Caco-2 (cell line): ENCODE measurements at regions not wholly inside any gene's neighbourhood (a gene's known extent, or its start where the extent isn't known, plus 50 kb on each side); places are given as distances from the start of the nearest gene placed in this dataset.

ENCODE experiments used
- BruUV-seq: library from RNA; stranded (reverse); fragments of 400-500 nt; replicated peaks from 2 replicates; lab custom pipeline; 2021; lab: Mats Ljungman, UMichigan
- CTCF ChIA-PET: fragments of 300-600 bp; sonication (Branson Sonifier 250); formaldehyde crosslinking; loops from one replicate; lab custom pipeline; 2022; ENCODE audit warnings: antibody characterized with exemption; lab: Charles Lee
- POLR2A ChIA-PET: fragments of 300-600 bp; sonication (Branson Sonifier 250); formaldehyde crosslinking; loops from one replicate; lab custom pipeline; 2022; ENCODE audit warnings: antibody characterized with exemption; lab: Charles Lee
- DNase-seq, 2 experiments: peaks; one replicate each; pipeline versions ENCODE4 v3.0.0 to v3.0.0-alpha.2; 2020 to 2022
- H3K27me3 ChIP-seq: replicated peaks from 2 replicates; pipeline ENCODE4 v1.6.0; 2011; ENCODE audit warnings: low read length; ENCODE audit not compliant: control insufficient read depth, insufficient read depth
- H3K36me3 ChIP-seq: 2 replicates; pipeline ENCODE4 v1.5.1; 2011; ENCODE audit warnings: low read length; ENCODE audit not compliant: control insufficient read depth, insufficient read depth
- H3K4me1 ChIP-seq: fragments of 250-450 bp; sonication (Bioruptor Pico); 2 replicates; pipeline ENCODE4 v1.5.1; 2020; ENCODE audit warnings: mild to moderate bottlenecking
- H3K4me3 ChIP-seq: 2 replicates; pipeline ENCODE4 v1.5.1; 2011; ENCODE audit warnings: low read depth, mild to moderate bottlenecking, control low read depth, low read length
- H3K9me3 ChIP-seq: fragments of 250-450 bp; sonication (Bioruptor Pico); 2 replicates; pipeline ENCODE4 v1.5.1; 2020; ENCODE audit warnings: mild to moderate bottlenecking, moderate library complexity
- H3K27ac Mint-ChIP-seq: one replicate; pipeline ENCODE4 v1.8.0; 2022; ENCODE audit warnings: mixed read lengths; ENCODE audit not compliant: unreplicated experiment
- H3K27me3 Mint-ChIP-seq: one replicate; pipeline ENCODE4 v1.8.0; 2022; ENCODE audit warnings: mixed read lengths; ENCODE audit not compliant: insufficient read depth, unreplicated experiment
- H3K36me3 Mint-ChIP-seq: one replicate; pipeline ENCODE4 v1.8.0; 2022; ENCODE audit warnings: mild to moderate bottlenecking, mixed read lengths; ENCODE audit not compliant: insufficient read depth, unreplicated experiment
- H3K4me1 Mint-ChIP-seq: one replicate; pipeline ENCODE4 v1.8.0; 2022; ENCODE audit warnings: low read depth, mixed read lengths; ENCODE audit not compliant: unreplicated experiment
- H3K4me3 Mint-ChIP-seq: one replicate; pipeline ENCODE4 v1.8.0; 2022; ENCODE audit warnings: mild to moderate bottlenecking, moderate library complexity, mixed read lengths; ENCODE audit not compliant: unreplicated experiment
- H3K9me3 Mint-ChIP-seq: one replicate; pipeline ENCODE4 v1.8.0; 2022; ENCODE audit warnings: mixed read lengths; ENCODE audit not compliant: unreplicated experiment
- CTCF ChIP-seq, 2 experiments: fragments of 200-600 bp in 1 of 2; IDR thresholded peaks; 1 replicate in 1 of 2; 2 replicates in 1 of 2; pipeline versions ENCODE4 v1.5.1 to v1.8.0; 2011 to 2022; ENCODE audit warnings: antibody characterized with exemption in 1 of 2, control low read depth in 1 of 2, inconsistent platforms in 1 of 2, low read depth in 1 of 2, low read length in 1 of 2, mild to moderate bottlenecking in 1 of 2, moderate library complexity in 1 of 2; ENCODE audit not compliant: insufficient read depth in 1 of 2, severe bottlenecking in 1 of 2, unreplicated experiment in 1 of 2
- intact Hi-C: fragments of 100-400 bp; cut with micrococcal nuclease; formaldehyde crosslinking; loops from one replicate; pipeline ENCODE4 v1.10.0; 2022; ENCODE audit not compliant: unreplicated experiment

- Histone ChIP-seq H3K4me3 (no peak overlapping the region), H3K4me1 (peaks cover 48% of the 10 kb centered on the region), H3K27me3 (no peaks in the 10 kb centered on the region), H3K9me3 (peaks cover 21% of the 10 kb centered on the region), H3K36me3 (no peaks in the 10 kb centered on the region)
- Mint-ChIP-seq H3K27me3 (no peaks in the 10 kb centered on the region), H3K27ac (peak overlapping the region; percentile 91), H3K36me3 (peaks cover 34% of the 10 kb centered on the region), H3K4me3 (peak overlapping the region; percentile 33), H3K4me1 (peaks cover 47% of the 10 kb centered on the region), H3K9me3 (peaks cover 38% of the 10 kb centered on the region)
- TF ChIP-seq CTCF (IDR thresholded peaks at IDR 0.05; ENCODE audit: insufficient read depth in 1 of 2, low read depth in 1 of 2, low read length in 1 of 2, severe bottlenecking in 1 of 2, unreplicated experiment in 1 of 2) = no peak
- BruUV-seq = no TSS peak
- peak in 1 of 2 experiments; percentile 24 for DNase-seq
- CTCF ChIA-PET = interaction anchor here (1.3 to 1.9 kb wide), 2 partner anchors 14 to 147 kb away, joined by 4 to 6 read pairs; no protein-coding TSS in a partner anchor
- POLR2A ChIA-PET = interaction anchor here (2.3 kb wide), 1 partner anchor 11 kb away, joined by 15 read pairs; no protein-coding TSS in a partner anchor
- intact Hi-C loops = loop anchor here (1.0 to 2.0 kb wide), 5 partner anchors 11 to 327 kb away; no protein-coding TSS in a partner anchor
Observed at GRCh38 chr13:76023652-76024051, 387.5 kb downstream of the LMO7 start.

GRCh38 chr13:76020421-76020955 lies 384.4 kb downstream of the LMO7 start:
- intact Hi-C loops = no loop called here
- TF ChIP-seq CTCF (IDR thresholded peaks at IDR 0.05; ENCODE audit: insufficient read depth in 1 of 2, low read depth in 1 of 2, low read length in 1 of 2, severe bottlenecking in 1 of 2, unreplicated experiment in 1 of 2) = no peak
- peaks cover 20% of the 10 kb centered on the region for H3K36me3 Mint-ChIP-seq
- Histone ChIP-seq H3K27me3 (no peaks in the 10 kb centered on the region), H3K4me1 (peaks cover 60% of the 10 kb centered on the region), H3K9me3 (peaks cover 16% of the 10 kb centered on the region), H3K4me3 (no peak overlapping the region), H3K36me3 (no peaks in the 10 kb centered on the region)
- H3K4me3 Mint-ChIP-seq = no peak overlapping the region
- no peak for DNase-seq
- CTCF ChIA-PET = no interaction called here
- no peaks in the 10 kb centered on the region for H3K27me3 Mint-ChIP-seq
- peaks cover 38% of the 10 kb centered on the region for H3K4me1 Mint-ChIP-seq
- peaks cover 33% of the 10 kb centered on the region for H3K9me3 Mint-ChIP-seq
- BruUV-seq = no TSS peak
- POLR2A ChIA-PET = no interaction called here
- no peak overlapping the region for H3K27ac Mint-ChIP-seq

DNA sequence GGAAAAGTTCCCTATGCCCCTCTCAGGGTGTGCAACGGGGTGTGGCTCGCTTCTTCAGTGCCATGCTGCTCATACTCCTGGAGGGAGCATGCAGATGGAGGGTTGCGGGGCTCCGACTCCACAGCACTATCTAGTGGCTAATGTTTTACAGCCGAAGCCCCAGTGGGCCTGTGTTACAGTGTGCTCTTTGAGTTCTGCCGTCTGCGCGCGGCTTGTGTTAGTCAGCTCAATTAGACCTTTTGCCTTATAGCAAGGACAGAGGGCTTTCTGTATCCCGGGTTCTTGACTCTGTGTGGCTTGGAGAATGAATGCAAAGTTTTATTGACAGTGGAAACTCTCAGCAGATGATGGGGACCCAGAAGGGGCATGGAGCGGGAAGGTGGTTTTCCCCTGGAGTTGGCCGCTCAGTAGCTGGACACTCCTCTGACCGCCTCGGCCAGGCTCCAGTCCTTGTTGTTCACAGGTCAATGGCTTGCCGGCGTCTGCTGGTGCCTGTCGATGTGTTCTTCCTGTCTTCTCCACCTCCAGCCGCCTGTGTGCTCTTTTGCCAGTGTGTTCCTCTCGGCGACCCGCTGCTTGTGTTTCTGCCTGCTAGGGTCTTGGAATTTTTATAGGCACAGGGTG lies 383.4 kb downstream of the LMO7 start:
- CTCF ChIA-PET = no interaction called here
- peaks cover 18% of the 10 kb centered on the region for H3K36me3 Mint-ChIP-seq
- no peak overlapping the region for H3K27ac Mint-ChIP-seq
- peaks cover 67% of the 10 kb centered on the region for H3K4me1 ChIP-seq
- H3K9me3 ChIP-seq = peaks cover 6% of the 10 kb centered on the region
- H3K27me3 ChIP-seq = no peaks in the 10 kb centered on the region
- H3K4me1 Mint-ChIP-seq = peaks cover 45% of the 10 kb centered on the region
- H3K36me3 ChIP-seq = no peaks in the 10 kb centered on the region
- BruUV-seq = no TSS peak
- POLR2A ChIA-PET = no interaction called here
- TF ChIP-seq CTCF (IDR thresholded peaks at IDR 0.05; ENCODE audit: insufficient read depth in 1 of 2, low read depth in 1 of 2, low read length in 1 of 2, severe bottlenecking in 1 of 2, unreplicated experiment in 1 of 2) = no peak
- no peaks in the 10 kb centered on the region for H3K27me3 Mint-ChIP-seq
- no peak for DNase-seq
- no peak overlapping the region for H3K4me3 Mint-ChIP-seq
- H3K9me3 Mint-ChIP-seq = peaks cover 37% of the 10 kb centered on the region
- no peak overlapping the region for H3K4me3 ChIP-seq
- intact Hi-C loops = no loop called here
